Ascending aorta (tissue), 2 donors: ENCODE measurements at regions not wholly inside any gene's neighbourhood (a gene's known extent, or its start where the extent isn't known, plus 50 kb on each side); places are given as distances from the start of the nearest gene placed in this dataset.

Source experiments
- DNase-seq, 2 donors: peaks; one replicate each; pipeline ENCODE4 v3.0.0-alpha.2; 2019; ENCODE audit warnings: low spot score in 2 of 2
- H3K27ac ChIP-seq, 2 donors: fragments of 200-600 bp; sonication (generic); one replicate each; pipeline ENCODE4 v1.5.1; 2016 to 2017; ENCODE audit warnings: mild to moderate bottlenecking in 1 of 2
- H3K27me3 ChIP-seq: fragments of 200-600 bp; sonication (generic); one replicate; pipeline ENCODE4 v1.5.1; 2017
- H3K36me3 ChIP-seq, 2 donors: fragments of 200-600 bp; sonication (generic); one replicate each; pipeline ENCODE4 v1.5.1; 2016
- H3K4me1 ChIP-seq, 2 donors: fragments of 200-600 bp; sonication (generic); one replicate each; pipeline ENCODE4 v1.5.1; 2016 to 2017; ENCODE audit warnings: mild to moderate bottlenecking in 1 of 2
- H3K4me3 ChIP-seq, 2 donors: fragments of 200-600 bp; sonication (generic); one replicate each; pipeline ENCODE4 v1.5.1; 2016 to 2017; ENCODE audit warnings: mild to moderate bottlenecking in 1 of 2
- H3K9me3 ChIP-seq, 2 donors: fragments of 200-600 bp; sonication (generic); one replicate each; pipeline ENCODE4 v1.5.1; 2016
- CTCF ChIP-seq, 3 experiments: fragments of 200-600 bp in 2 of 3; fragments of 450-650 bp in 1 of 3; sonication (generic) in 2 of 3; IDR thresholded peaks; one replicate each; pipeline ENCODE4 v1.5.1; 2016 to 2019; ENCODE audit warnings: antibody characterized with exemption in 3 of 3, mild to moderate bottlenecking in 1 of 3, moderate library complexity in 1 of 3
- intact Hi-C: fragments of 100-400 bp; cut with DNase I; formaldehyde crosslinking; loops from one replicate; pipeline ENCODE4 v1.15.1; 2023

- TF ChIP-seq CTCF (IDR thresholded peaks at IDR 0.05): no peak
- Histone ChIP-seq H3K36me3 (no peaks in the 10 kb centered on the region), H3K27ac (no peak overlapping the region), H3K27me3 (no peaks in the 10 kb centered on the region), H3K9me3 (no peaks in the 10 kb centered on the region), H3K4me3 (no peak overlapping the region), H3K4me1 (no peaks in the 10 kb centered on the region)
- no peak for DNase-seq
- intact Hi-C loops: no loop called here
Observed at GRCh38 chr13:59211606-59212005, 952.1 kb downstream of the DIAPH3 start.

GRCh38 chr13:59229401-59229800 lies 934.3 kb downstream of the DIAPH3 start:
- H3K27ac ChIP-seq: no peak overlapping the region
- no peaks in the 10 kb centered on the region for H3K27me3 ChIP-seq
- DNase-seq: no peak
- no peak overlapping the region for H3K4me3 ChIP-seq
- no peaks in the 10 kb centered on the region for H3K36me3 ChIP-seq
- intact Hi-C loops: no loop called here
- H3K9me3 ChIP-seq: no peaks in the 10 kb centered on the region
- H3K4me1 ChIP-seq: no peaks in the 10 kb centered on the region
- TF ChIP-seq CTCF (IDR thresholded peaks at IDR 0.05): no peak

- Histone ChIP-seq H3K36me3 (no peaks in the 10 kb centered on the region), H3K9me3 (no peaks in the 10 kb centered on the region), H3K4me1 (no peaks in the 10 kb centered on the region), H3K4me3 (no peak overlapping the region), H3K27ac (no peak overlapping the region), H3K27me3 (no peaks in the 10 kb centered on the region)
- no peak for TF ChIP-seq CTCF (IDR thresholded peaks at IDR 0.05)
- DNase-seq: no peak
- intact Hi-C loops: no loop called here
Observed at GRCh38 chr13:59229861-59230260, 933.9 kb downstream of the DIAPH3 start.

- DNase-seq: no peak
- no peak overlapping the region for H3K27ac ChIP-seq
- no peak for TF ChIP-seq CTCF (IDR thresholded peaks at IDR 0.05)
- H3K4me3 ChIP-seq: no peak overlapping the region
- H3K9me3 ChIP-seq: no peaks in the 10 kb centered on the region
- no peaks in the 10 kb centered on the region for H3K27me3 ChIP-seq
- no peaks in the 10 kb centered on the region for H3K36me3 ChIP-seq
- H3K4me1 ChIP-seq: no peaks in the 10 kb centered on the region
- intact Hi-C loops: no loop called here
Observed at GRCh38 chr13:59230484-59231264, 933.1 kb downstream of the DIAPH3 start.

GRCh38 chr13:59236309-59236919 lies 927.3 kb downstream of the DIAPH3 start:
- no peak for DNase-seq
- Histone ChIP-seq H3K36me3 (no peaks in the 10 kb centered on the region), H3K27me3 (no peaks in the 10 kb centered on the region), H3K9me3 (no peaks in the 10 kb centered on the region), H3K4me1 (no peaks in the 10 kb centered on the region), H3K4me3 (no peak overlapping the region), H3K27ac (no peak overlapping the region)
- intact Hi-C loops: no loop called here
- TF ChIP-seq CTCF (IDR thresholded peaks at IDR 0.05): no peak
